Calu3 (cell line): ENCODE measurements at regions not wholly inside any gene's neighbourhood (a gene's known extent, or its start where the extent isn't known, plus 50 kb on each side); places are given as distances from the start of the nearest gene placed in this dataset.
"Not testable (repeated sequence)": the region's sequence is repeated elsewhere in the genome, so short reads cannot be mapped to it uniquely, and the experiment has no call there.

Experiments
- BruUV-seq: library from RNA; stranded (reverse); fragments of 400-500 nt; replicated peaks from 2 replicates; lab custom pipeline; 2021; lab: Mats Ljungman, UMichigan
- CTCF ChIA-PET: fragments of 300-600 bp; sonication (Branson Sonifier 250); formaldehyde crosslinking; loops from one replicate; lab custom pipeline; 2022; ENCODE audit warnings: antibody characterized with exemption; lab: Charles Lee
- DNase-seq: peaks from one replicate; pipeline ENCODE4 v3.0.0; 2022
- H3K27ac Mint-ChIP-seq: one replicate; pipeline ENCODE4 v1.8.0; 2022; ENCODE audit warnings: mixed read lengths; ENCODE audit not compliant: unreplicated experiment
- H3K27me3 Mint-ChIP-seq: one replicate; pipeline ENCODE4 v1.8.0; 2022; ENCODE audit warnings: mixed read lengths; ENCODE audit not compliant: unreplicated experiment
- H3K36me3 Mint-ChIP-seq: one replicate; pipeline ENCODE4 v1.8.0; 2022; ENCODE audit warnings: mild to moderate bottlenecking, moderate library complexity, mixed read lengths; ENCODE audit not compliant: insufficient read depth, unreplicated experiment
- H3K4me1 Mint-ChIP-seq: one replicate; pipeline ENCODE4 v1.8.0; 2022; ENCODE audit warnings: mild to moderate bottlenecking, low read depth, mixed read lengths; ENCODE audit not compliant: unreplicated experiment
- H3K4me3 Mint-ChIP-seq: one replicate; pipeline ENCODE4 v1.8.0; 2022; ENCODE audit warnings: mild to moderate bottlenecking, low read depth, moderate library complexity, mixed read lengths; ENCODE audit not compliant: unreplicated experiment
- H3K9me3 Mint-ChIP-seq: one replicate; pipeline ENCODE4 v1.8.0; 2022; ENCODE audit warnings: low read depth, mixed read lengths; ENCODE audit not compliant: unreplicated experiment
- intact Hi-C: fragments of 100-400 bp; cut with micrococcal nuclease; formaldehyde crosslinking; loops from one replicate; pipeline ENCODE4 v1.10.0; 2022; ENCODE audit not compliant: unreplicated experiment

DNA sequence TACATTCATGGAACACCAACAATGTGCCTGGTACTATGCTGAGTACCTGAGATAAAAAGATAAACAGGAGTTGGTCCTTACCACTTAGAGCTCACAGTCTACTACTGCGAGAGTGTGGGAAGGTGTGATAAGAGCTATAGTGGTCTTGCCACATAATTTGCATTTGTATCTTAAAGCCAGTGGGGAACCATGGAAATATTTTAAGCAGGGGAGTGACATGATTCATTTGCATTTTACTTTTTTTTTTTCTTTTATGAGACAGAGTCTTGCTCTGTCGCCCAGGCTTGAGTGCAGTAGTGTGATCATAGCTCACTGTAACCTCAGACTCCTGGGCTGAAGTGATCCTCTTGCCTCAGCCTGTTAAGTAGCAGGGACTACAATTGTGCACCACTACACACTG lies 53.6 kb downstream of the SRGAP2 start:
- H3K9me3 Mint-ChIP-seq, H3K27ac Mint-ChIP-seq, intact Hi-C loops, H3K4me1 Mint-ChIP-seq, CTCF ChIA-PET, H3K4me3 Mint-ChIP-seq, DNase-seq, H3K27me3 Mint-ChIP-seq, H3K36me3 Mint-ChIP-seq, BruUV-seq: not testable (repeated sequence)

DNA sequence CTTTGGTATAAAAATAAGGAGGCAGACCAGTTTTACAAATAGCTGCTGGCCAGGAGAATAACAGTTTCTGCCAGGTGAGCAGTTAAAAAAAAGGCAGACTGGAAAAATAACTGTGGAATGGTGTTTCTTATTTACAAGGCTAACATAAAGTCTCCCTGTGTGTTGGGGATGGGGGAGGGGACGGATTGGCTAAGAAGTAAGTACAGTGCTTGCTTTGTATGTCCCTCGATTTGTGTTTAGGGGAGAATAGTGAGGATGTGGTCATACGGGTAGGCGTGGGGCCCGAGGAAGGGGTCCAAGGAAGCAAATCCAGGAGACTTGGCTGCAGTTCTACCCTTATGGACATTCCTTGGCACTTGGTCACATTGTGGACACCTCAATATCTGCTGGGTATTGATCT lies 58.1 kb downstream of the SRGAP2 start:
- H3K27ac Mint-ChIP-seq, intact Hi-C loops, CTCF ChIA-PET, H3K4me1 Mint-ChIP-seq, BruUV-seq, H3K36me3 Mint-ChIP-seq, H3K27me3 Mint-ChIP-seq, H3K9me3 Mint-ChIP-seq, H3K4me3 Mint-ChIP-seq: not testable (repeated sequence)
- DNase-seq: peak; percentile 8

DNA sequence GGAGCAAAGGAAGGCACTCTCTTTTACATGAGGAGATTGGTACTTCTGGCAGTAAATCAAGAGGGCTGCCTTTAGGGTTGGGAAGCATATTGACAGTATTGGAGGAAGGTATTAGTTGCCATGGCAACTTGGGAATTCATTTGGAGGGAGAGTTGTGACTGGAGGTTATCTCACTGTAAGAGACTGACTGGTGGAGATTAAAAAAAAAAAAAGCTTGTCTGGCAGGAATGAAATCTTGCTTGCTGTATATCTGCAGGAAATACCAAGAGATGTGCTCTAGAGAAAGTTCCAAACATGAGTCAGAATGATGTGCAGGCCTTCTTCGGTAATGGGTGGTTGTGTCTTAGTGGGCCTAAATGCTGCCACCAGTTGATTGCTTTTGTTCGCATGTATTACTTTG lies 59.1 kb downstream of the SRGAP2 start:
- DNase-seq, CTCF ChIA-PET, H3K4me1 Mint-ChIP-seq, intact Hi-C loops, BruUV-seq, H3K27ac Mint-ChIP-seq, H3K9me3 Mint-ChIP-seq, H3K4me3 Mint-ChIP-seq, H3K27me3 Mint-ChIP-seq, H3K36me3 Mint-ChIP-seq: not testable (repeated sequence)

DNA sequence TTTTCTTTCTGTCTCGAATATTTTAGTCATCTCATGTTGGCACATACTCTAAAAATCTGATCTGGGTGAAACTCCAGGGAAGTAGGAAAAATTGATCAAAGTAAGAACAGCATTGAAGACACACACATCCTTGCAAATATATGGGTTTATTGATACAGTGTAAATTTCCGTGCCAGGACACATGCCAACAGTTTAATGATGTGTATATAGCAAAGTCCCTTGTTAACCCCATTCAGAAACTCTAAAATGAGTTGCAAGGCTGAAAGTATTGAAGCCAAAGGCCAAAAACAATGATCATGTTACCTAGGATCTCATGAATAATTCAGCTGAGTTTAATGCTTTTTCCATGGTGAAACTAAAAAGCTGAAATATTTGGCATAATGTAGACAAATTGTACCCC lies 61.6 kb downstream of the SRGAP2 start:
- H3K36me3 Mint-ChIP-seq, H3K27me3 Mint-ChIP-seq, CTCF ChIA-PET, H3K4me3 Mint-ChIP-seq, H3K27ac Mint-ChIP-seq, DNase-seq, BruUV-seq, H3K4me1 Mint-ChIP-seq, H3K9me3 Mint-ChIP-seq, intact Hi-C loops: not testable (repeated sequence)

- H3K27ac Mint-ChIP-seq, H3K4me3 Mint-ChIP-seq, H3K27me3 Mint-ChIP-seq, H3K4me1 Mint-ChIP-seq, BruUV-seq, H3K9me3 Mint-ChIP-seq, DNase-seq, CTCF ChIA-PET, intact Hi-C loops, H3K36me3 Mint-ChIP-seq: not testable (repeated sequence)
Observed at GRCh38 chr1:206271153-206271552, 67.8 kb downstream of the SRGAP2 start.

GRCh38 chr1:206273104-206273503 lies 69.8 kb downstream of the SRGAP2 start:
- H3K9me3 Mint-ChIP-seq, BruUV-seq, H3K36me3 Mint-ChIP-seq, H3K27me3 Mint-ChIP-seq, H3K4me3 Mint-ChIP-seq, DNase-seq, H3K27ac Mint-ChIP-seq, intact Hi-C loops, H3K4me1 Mint-ChIP-seq, CTCF ChIA-PET: not testable (repeated sequence)

DNA sequence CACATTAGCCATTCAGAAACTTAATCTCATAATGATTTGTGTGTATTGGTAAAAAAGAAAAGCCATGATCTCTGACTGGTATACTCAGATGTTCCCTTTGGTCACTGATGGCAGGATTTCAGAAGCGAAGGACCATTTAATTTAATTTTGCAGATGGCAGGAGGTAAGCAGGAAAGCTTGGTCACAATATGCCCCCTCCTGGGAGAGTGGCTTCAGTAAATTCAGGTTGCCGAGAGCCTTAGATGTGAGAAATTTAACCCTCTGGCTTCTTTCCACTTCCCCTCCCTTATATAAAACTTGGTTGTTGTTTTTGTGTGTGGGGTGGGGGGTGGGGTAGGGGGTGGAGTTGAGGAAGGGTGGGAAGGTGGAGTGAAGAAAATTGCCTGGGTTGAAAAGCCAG lies 72.8 kb downstream of the SRGAP2 start:
- H3K9me3 Mint-ChIP-seq, DNase-seq, H3K27ac Mint-ChIP-seq, intact Hi-C loops, H3K4me1 Mint-ChIP-seq, H3K4me3 Mint-ChIP-seq, CTCF ChIA-PET, H3K27me3 Mint-ChIP-seq, H3K36me3 Mint-ChIP-seq, BruUV-seq: not testable (repeated sequence)

GRCh38 chr1:206278683-206279082 lies 75.3 kb downstream of the SRGAP2 start:
- H3K27me3 Mint-ChIP-seq, CTCF ChIA-PET, H3K4me3 Mint-ChIP-seq, intact Hi-C loops, DNase-seq, H3K27ac Mint-ChIP-seq, BruUV-seq, H3K9me3 Mint-ChIP-seq, H3K36me3 Mint-ChIP-seq: not testable (repeated sequence)
- peaks cover 15% of the 10 kb centered on the region for H3K4me1 Mint-ChIP-seq

GRCh38 chr1:206280683-206281082 lies 77.3 kb downstream of the SRGAP2 start:
- H3K4me3 Mint-ChIP-seq, H3K27ac Mint-ChIP-seq, CTCF ChIA-PET, BruUV-seq, H3K9me3 Mint-ChIP-seq, H3K36me3 Mint-ChIP-seq, DNase-seq, intact Hi-C loops, H3K27me3 Mint-ChIP-seq: not testable (repeated sequence)
- peaks cover 15% of the 10 kb centered on the region for H3K4me1 Mint-ChIP-seq

- peaks cover 15% of the 10 kb centered on the region for H3K4me1 Mint-ChIP-seq
- H3K36me3 Mint-ChIP-seq, intact Hi-C loops, H3K27ac Mint-ChIP-seq, CTCF ChIA-PET, H3K27me3 Mint-ChIP-seq, DNase-seq, H3K4me3 Mint-ChIP-seq, H3K9me3 Mint-ChIP-seq, BruUV-seq: not testable (repeated sequence)
Observed at GRCh38 chr1:206281912-206282654, 78.7 kb downstream of the SRGAP2 start.
